ENCODE measurements at regions not wholly inside any gene's neighbourhood (a gene's known extent, or its start where the extent isn't known, plus 50 kb on each side); places are given as distances from the start of the nearest gene placed in this dataset.
A peak's percentile ranks its signal among the peaks of the same experiment; 100 is the strongest.

- intact Hi-C loops (cut with DNase I) = no loop called here
- no peaks in the 10 kb centered on the region for H3K9me3 ChIP-seq
- TF ChIP-seq CTCF (IDR thresholded peaks at IDR 0.05) (no peak), POLR2A (IDR thresholded peaks at IDR 0.05) (no peak), EP300 (IDR thresholded peaks at IDR 0.05) (no peak), POLR2AphosphoS5 (IDR thresholded peaks at IDR 0.05) (no peak)
- peaks cover 0 to 20% (median 17%) of the 10 kb centered on the region in 4 donors for H3K4me1 ChIP-seq
- H3K27ac ChIP-seq = no peak overlapping the region
- DNase-seq = no peak
- 55 to 66% methylated on average over 14 of the region's 14 CpGs for WGBS, 2 donors
- H3K4me3 ChIP-seq = no peak overlapping the region
- no peaks in the 10 kb centered on the region for H3K27me3 ChIP-seq
- no peaks in the 10 kb centered on the region for H3K36me3 ChIP-seq
Observed at GRCh38 chr5:135271533-135272310, 127.3 kb downstream of the MACROH2A1 start.

- Histone ChIP-seq H3K9me3 (no peaks in the 10 kb centered on the region), H3K4me3 (no peak overlapping the region), H3K4me1 (peaks cover 0 to 20% (median 17%) of the 10 kb centered on the region in 4 donors), H3K36me3 (no peaks in the 10 kb centered on the region), H3K27me3 (no peaks in the 10 kb centered on the region), H3K27ac (peak overlapping the region; percentile 64 to 85 (median 70))
- intact Hi-C loops (cut with DNase I) = no loop called here
- no peak for TF ChIP-seq POLR2A (IDR thresholded peaks at IDR 0.05)
- no peak for TF ChIP-seq EP300 (IDR thresholded peaks at IDR 0.05)
- no peak for TF ChIP-seq POLR2AphosphoS5 (IDR thresholded peaks at IDR 0.05)
- TF ChIP-seq CTCF (IDR thresholded peaks at IDR 0.05) = no peak
- DNase-seq = no peak
- 71 to 83% methylated on average over 7 of the region's 7 CpGs for WGBS, 2 donors
Observed at GRCh38 chr5:135269931-135270421, 129.1 kb downstream of the MACROH2A1 start.

GRCh38 chr5:135269199-135269598, 129.8 kb downstream of the MACROH2A1 start:
- WGBS, 2 donors = 84 to 85% methylated on average over 2 of the region's 2 CpGs
- Histone ChIP-seq H3K4me3 (no peak overlapping the region), H3K36me3 (no peaks in the 10 kb centered on the region), H3K4me1 (peaks cover 0 to 27% (median 17%) of the 10 kb centered on the region in 4 donors), H3K27me3 (no peaks in the 10 kb centered on the region), H3K9me3 (no peaks in the 10 kb centered on the region), H3K27ac (peak overlapping the region; percentile 64 to 85 (median 70))
- intact Hi-C loops (cut with DNase I) = no loop called here
- DNase-seq = no peak
- TF ChIP-seq POLR2A (IDR thresholded peaks at IDR 0.05) = no peak
- TF ChIP-seq CTCF (IDR thresholded peaks at IDR 0.05) = no peak
- TF ChIP-seq POLR2AphosphoS5 (IDR thresholded peaks at IDR 0.05) = no peak
- TF ChIP-seq EP300 (IDR thresholded peaks at IDR 0.05) = no peak

GRCh38 chr5:135266975-135267374, 132.1 kb downstream of the MACROH2A1 start:
- DNase-seq = no peak
- TF ChIP-seq POLR2AphosphoS5 (IDR thresholded peaks at IDR 0.05) (no peak), POLR2A (IDR thresholded peaks at IDR 0.05) (no peak), CTCF (IDR thresholded peaks at IDR 0.05) (no peak), EP300 (IDR thresholded peaks at IDR 0.05) (no peak)
- intact Hi-C loops (cut with DNase I) = no loop called here
- Histone ChIP-seq H3K4me1 (peaks cover 0 to 32% (median 17%) of the 10 kb centered on the region in 4 donors), H3K36me3 (no peaks in the 10 kb centered on the region), H3K4me3 (no peak overlapping the region), H3K27ac (no peak overlapping the region), H3K9me3 (no peaks in the 10 kb centered on the region), H3K27me3 (no peaks in the 10 kb centered on the region)
- 72 to 74% methylated on average over 5 of the region's 5 CpGs for WGBS, 2 donors
